ENCODE measurements at regions not wholly inside any gene's neighbourhood (a gene's known extent, or its start where the extent isn't known, plus 50 kb on each side); places are given as distances from the start of the nearest gene placed in this dataset.

- H3K4me3 Mint-ChIP-seq, result no peak overlapping the region
- no peak for TF ChIP-seq CTCF (IDR thresholded peaks at IDR 0.05)
- peaks cover 0 to 3% (median 0%) of the 10 kb centered on the region in 3 donors for H3K27me3 Mint-ChIP-seq (ENCODE audit: low read depth in 3 of 3)
- intact Hi-C loops (cut with micrococcal nuclease), result loop anchor here (5.0 kb wide), 3 partner anchors 68 to 112 kb away; no protein-coding TSS in a partner anchor
- WGBS (ENCODE audit: insufficient coverage), result 100% methylated on average over 4 of the region's 11 CpGs
- Histone ChIP-seq H2AFZ (ENCODE audit: insufficient read depth, low read depth, low read length, poor library complexity, severe bottlenecking) (no peak overlapping the region), H3K9ac (ENCODE audit: insufficient read depth, low read length, poor library complexity, severe bottlenecking) (no peak overlapping the region), H3K4me3 (replicated peaks in 1 of 3; ENCODE audit: low read depth in 2 of 3, low read length in 3 of 3) (no peak overlapping the region), H3K4me2 (replicated peaks; ENCODE audit: extremely low read depth, low read length, poor library complexity, severe bottlenecking) (no peak overlapping the region), H3K9me3 (replicated peaks in 1 of 2; ENCODE audit: control insufficient read depth in 1 of 2, insufficient read depth in 1 of 2, low read length in 2 of 2) (no peaks in the 10 kb centered on the region), H3K27ac (ENCODE audit: low read depth in 1 of 2, low read length in 2 of 2) (no peak overlapping the region), H3K79me2 (ENCODE audit: insufficient read depth, low read length) (no peaks in the 10 kb centered on the region), H3K36me3 (replicated peaks in 1 of 2; ENCODE audit: control insufficient read depth in 1 of 2, insufficient read depth in 2 of 2, low read length in 2 of 2) (no peaks in the 10 kb centered on the region), H3K4me1 (ENCODE audit: control insufficient read depth in 1 of 2, insufficient read depth in 2 of 2, low read length in 2 of 2) (peaks cover 31 to 35% of the 10 kb centered on the region in 2 donors), H4K20me1 (ENCODE audit: insufficient read depth, low read length) (no peaks in the 10 kb centered on the region), H3K27me3 (ENCODE audit: control insufficient read depth in 2 of 2, insufficient read depth in 2 of 2, low read length in 2 of 2) (no peaks in the 10 kb centered on the region)
- H3K27ac Mint-ChIP-seq, result no peak overlapping the region
- peaks cover 0 to 6% of the 10 kb centered on the region in 2 donors for H3K36me3 Mint-ChIP-seq
- peaks cover 0 to 4% (median 3%) of the 10 kb centered on the region in 7 donors for H3K9me3 Mint-ChIP-seq
- DNase-seq, result no peak
- peaks cover 38% of the 10 kb centered on the region for H3K4me1 Mint-ChIP-seq
Measured at GRCh38 chr7:41774966-41775365, 72.1 kb upstream of the INHBA start.

DNA sequence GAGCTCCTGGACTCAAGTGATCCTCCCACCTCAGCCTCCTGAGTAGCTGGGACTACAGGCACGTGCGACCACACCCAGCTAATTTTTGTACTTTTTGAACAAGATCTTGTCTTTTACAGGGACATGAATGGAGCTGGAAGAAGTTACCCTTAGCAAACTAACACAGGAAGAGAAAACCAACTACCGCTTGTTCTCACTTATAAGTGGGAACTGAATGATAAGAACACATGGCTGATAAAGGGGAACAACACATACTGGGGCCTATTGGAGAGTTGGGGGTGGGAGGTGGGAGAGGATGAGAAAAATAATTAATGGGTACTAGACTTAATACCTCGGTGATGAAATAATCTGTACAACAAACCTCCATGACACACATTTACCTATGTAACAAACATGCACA lies 70.9 kb upstream of the INHBA start:
- Histone ChIP-seq H3K27ac (ENCODE audit: low read depth in 1 of 2, low read length in 2 of 2) (no peak overlapping the region), H2AFZ (ENCODE audit: insufficient read depth, low read depth, low read length, poor library complexity, severe bottlenecking) (no peak overlapping the region), H4K20me1 (ENCODE audit: insufficient read depth, low read length) (no peaks in the 10 kb centered on the region), H3K4me1 (ENCODE audit: control insufficient read depth in 1 of 2, insufficient read depth in 2 of 2, low read length in 2 of 2) (peaks cover 19 to 23% of the 10 kb centered on the region in 2 donors), H3K4me2 (replicated peaks; ENCODE audit: extremely low read depth, low read length, poor library complexity, severe bottlenecking) (no peak overlapping the region), H3K9me3 (replicated peaks in 1 of 2; ENCODE audit: control insufficient read depth in 1 of 2, insufficient read depth in 1 of 2, low read length in 2 of 2) (no peaks in the 10 kb centered on the region), H3K9ac (ENCODE audit: insufficient read depth, low read length, poor library complexity, severe bottlenecking) (no peak overlapping the region), H3K27me3 (ENCODE audit: control insufficient read depth in 2 of 2, insufficient read depth in 2 of 2, low read length in 2 of 2) (no peaks in the 10 kb centered on the region), H3K4me3 (replicated peaks in 1 of 3; ENCODE audit: low read depth in 2 of 3, low read length in 3 of 3) (no peak overlapping the region), H3K79me2 (ENCODE audit: insufficient read depth, low read length) (no peaks in the 10 kb centered on the region), H3K36me3 (replicated peaks in 1 of 2; ENCODE audit: control insufficient read depth in 1 of 2, insufficient read depth in 2 of 2, low read length in 2 of 2) (no peaks in the 10 kb centered on the region)
- DNase-seq, result no peak
- Mint-ChIP-seq H3K27ac (peak overlapping the region in 4 of 7 donors; percentile 30 to 86 (median 46)), H3K4me1 (peaks cover 31% of the 10 kb centered on the region), H3K9me3 (peaks cover 0 to 4% (median 0%) of the 10 kb centered on the region in 7 donors), H3K36me3 (peaks cover 0 to 2% of the 10 kb centered on the region in 2 donors), H3K4me3 (no peak overlapping the region), H3K27me3 (ENCODE audit: low read depth in 3 of 3) (no peaks in the 10 kb centered on the region)
- intact Hi-C loops (cut with micrococcal nuclease), result no loop called here
- WGBS (ENCODE audit: insufficient coverage), result no CpG with 5 or more reads among the region's 4 CpGs
- TF ChIP-seq CTCF (IDR thresholded peaks at IDR 0.05), result no peak

Measured in CD14-positive monocyte (primary cell).